ENCODE measurements at regions not wholly inside any gene's neighbourhood (a gene's known extent, or its start where the extent isn't known, plus 50 kb on each side); places are given as distances from the start of the nearest gene placed in this dataset.
"Not testable (repeated sequence)": the region's sequence is repeated elsewhere in the genome, so short reads cannot be mapped to it uniquely, and the experiment has no call there.

DNA sequence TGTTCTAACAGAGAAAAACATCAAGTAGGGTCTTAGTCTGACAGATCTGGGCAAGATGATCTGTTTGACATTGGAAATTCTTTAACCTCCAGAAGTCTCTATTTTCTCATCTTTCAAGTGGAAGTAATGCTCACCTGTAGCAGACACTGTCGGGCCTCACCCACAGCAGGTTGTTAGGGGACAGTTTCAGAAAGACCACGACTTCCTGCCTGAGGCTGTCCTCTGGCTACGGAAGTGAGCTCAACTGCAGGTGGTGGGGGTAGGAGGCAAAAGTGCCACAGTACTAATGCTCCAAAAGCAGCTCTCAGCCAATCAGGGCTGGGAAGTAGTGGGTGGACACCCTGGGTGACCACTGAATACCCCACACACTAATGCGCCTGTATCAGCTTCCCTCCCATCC is 111.4 kb upstream of the TOPAZ1 start:
- DNase-seq (ENCODE audit: low read depth), result no peak

DNA sequence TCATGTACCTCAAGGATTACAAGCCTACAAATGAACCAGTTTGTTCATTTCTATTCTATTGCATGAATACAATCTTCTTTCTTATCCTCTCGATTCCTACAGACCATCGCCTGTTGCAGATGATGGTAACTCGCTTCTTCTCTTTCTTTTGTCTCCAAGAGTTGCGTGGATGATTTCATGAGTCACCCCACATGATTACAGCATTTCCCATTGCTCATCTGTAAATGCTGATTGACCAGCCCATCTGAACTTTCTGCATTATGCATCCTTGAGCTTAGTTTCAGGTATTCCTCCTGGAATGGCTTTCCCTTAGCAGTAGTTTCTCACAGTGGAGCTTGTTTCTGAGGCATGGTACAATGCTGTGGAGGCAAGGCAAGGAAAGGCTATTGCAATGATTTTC is 109.6 kb upstream of the TOPAZ1 start:
- no peak for DNase-seq (ENCODE audit: low read depth)

DNA sequence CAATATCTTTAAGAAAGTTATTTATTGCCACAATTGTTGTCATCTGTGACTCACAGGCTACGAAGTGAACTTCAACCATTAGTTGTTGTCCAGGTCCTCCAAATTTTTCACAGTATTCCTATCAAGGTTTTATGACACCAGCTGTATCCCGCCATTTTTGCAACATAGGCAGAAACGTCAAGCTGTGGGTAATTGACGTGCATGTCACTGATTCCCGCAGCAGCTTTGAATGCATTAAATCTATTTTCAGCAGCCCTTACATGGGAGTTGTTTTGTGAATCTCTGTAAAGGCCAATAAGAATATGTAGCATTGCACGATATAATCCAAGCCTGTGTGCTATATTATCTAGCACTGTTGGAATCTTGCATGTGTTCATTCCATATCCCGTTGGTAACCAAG is 109.1 kb upstream of the TOPAZ1 start:
- no peak for DNase-seq (ENCODE audit: low read depth)

DNA sequence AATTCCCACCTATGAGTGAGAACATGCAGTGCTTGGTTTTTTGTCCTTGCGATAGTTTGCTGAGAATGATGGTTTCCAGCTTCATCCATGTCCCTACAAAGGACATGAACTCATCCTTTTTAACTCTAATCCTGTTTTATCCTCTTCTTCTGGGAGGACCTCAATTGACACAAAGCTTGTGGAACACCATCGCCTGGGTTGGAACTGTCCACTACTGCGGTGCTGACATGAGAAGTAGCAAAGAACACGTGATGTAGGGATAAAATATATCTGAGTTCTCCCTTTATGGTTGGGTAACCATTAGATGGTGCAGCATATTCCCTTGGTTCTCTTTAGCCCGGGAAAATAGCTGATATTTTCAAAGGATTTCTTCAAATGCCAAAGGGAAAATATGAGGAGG is 105.3 kb upstream of the TOPAZ1 start:
- DNase-seq (ENCODE audit: low read depth), result no peak

DNA sequence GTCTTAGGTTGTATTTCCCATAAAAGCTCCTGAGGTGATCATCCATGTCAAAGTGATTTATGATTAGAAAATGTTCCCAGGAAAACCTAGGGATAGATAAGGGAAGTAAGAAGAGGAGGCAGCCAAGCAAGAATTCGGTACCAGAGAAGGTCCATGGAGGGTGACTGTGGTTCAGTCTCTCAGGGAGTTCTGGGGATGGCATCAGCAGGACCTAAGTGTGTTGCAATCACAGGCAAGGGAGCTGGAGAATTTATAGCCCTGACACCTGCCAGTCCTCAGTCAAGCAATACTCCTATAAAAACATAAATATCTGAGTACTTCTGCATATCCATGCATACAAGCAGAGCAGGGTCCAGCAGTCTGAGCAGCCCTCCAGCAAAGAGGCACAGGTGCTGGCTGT is 95.6 kb upstream of the TOPAZ1 start:
- no peak for DNase-seq (ENCODE audit: low read depth)

DNA sequence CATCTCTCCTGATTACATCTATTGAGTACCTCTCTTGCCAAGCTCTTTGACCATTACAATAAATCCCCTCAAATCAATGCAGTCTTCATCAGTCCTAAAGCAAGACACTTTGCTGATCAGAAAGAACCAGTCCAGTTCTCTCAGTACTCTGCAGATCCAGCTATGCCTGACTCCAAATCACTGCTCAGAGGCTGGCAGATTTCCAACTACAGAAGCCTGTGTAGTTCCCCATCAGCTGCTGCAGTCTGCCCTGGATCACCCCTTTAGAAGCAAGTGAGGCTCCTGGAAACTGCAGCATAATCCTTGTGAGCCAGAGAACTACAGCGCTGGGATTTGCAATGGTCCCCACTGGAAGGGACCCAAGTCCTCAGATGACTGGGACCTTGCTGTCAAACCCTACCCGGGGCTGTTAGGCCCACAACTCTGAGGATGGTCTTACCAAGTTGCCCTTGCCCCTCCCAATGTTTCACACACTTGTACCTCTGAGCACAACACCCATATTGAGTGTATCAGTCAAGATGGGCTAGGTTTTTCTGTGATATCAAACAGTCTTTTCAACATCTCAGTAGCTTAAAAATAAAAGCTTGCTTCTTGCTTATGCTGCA is 81.9 kb upstream of the TOPAZ1 start:
- no peak for DNase-seq (ENCODE audit: low read depth)

DNA sequence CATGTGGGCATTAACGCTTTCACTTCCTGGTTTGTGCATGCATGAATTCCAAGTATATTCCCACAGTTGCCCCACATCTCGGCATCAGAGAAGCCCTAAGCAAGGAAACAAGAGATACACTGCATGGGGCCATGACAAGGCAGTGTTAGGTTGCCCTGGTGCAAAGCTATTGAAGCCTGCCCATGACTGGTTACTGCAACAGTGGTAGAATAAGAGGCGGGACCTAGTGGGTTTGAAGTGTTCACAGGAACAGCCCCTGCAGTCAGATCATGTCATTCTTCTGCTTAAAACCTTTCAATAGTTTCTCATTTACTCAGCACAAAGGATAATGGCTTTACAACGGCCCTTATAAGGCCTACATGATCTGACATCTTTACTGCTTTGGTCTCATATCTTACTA is 80.9 kb upstream of the TOPAZ1 start:
- DNase-seq (ENCODE audit: low read depth), result no peak

DNA sequence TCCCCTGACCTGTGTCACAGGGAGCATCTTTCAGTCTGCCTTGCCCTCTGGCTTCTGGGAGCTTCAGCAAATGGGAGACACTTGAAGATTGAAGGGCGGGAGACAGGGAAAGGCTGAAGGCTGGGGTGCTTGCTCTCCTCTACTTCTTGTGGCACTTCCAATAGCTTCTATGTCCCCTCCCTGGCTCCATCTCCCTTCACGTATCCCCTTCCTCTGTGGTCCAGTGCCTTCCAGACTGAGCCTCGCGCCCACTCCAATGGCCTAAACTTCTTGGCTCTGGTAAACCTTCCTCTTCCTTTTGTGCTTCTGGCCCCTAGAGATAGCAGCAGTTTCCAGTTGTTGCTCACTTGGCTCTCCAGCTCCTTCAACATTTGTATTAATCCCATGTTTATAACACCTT is 69.8 kb upstream of the TOPAZ1 start:
- DNase-seq (ENCODE audit: low read depth), result no peak

DNA sequence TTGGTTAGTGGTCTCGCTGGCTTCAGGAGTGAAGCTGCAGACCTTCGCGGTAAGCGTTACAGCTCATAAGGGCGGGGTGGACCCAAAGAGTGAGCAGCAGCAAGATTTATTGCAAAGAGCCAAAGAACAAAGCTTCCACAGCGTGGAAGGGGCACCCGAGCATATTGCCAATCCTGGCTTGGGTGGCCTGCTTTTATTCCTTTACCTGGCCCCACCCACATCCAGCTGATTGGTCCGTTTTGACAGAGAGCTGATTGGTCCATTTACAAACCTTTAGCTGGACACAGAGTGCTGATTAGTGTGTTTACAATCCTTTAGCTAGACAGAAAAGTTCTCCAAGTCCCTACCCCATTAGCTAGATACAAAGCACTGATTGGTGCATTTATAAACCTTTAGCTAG is 69.0 kb upstream of the TOPAZ1 start:
- not testable (repeated sequence) for DNase-seq (ENCODE audit: low read depth)

DNA sequence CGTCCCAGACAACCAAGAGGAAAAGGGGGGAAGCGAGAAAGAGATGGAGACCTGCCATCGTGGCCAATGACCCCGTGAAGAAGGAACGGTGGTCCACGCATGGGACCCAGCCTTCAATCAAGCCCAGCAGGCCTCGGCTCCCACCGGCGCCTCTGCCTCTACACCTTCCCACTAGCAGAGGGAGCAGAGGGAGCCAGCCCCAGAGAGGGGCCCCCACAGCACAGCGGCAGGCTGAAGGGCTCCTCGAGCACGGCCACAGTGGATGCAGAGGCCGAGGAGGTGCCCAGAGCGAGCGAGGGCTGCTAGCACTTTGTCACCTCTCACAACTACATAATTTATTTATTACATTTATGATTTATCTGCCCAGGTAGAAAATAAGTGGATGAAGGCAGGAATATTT is 68.4 kb upstream of the TOPAZ1 start:
- DNase-seq (ENCODE audit: low read depth), result no peak

DNA sequence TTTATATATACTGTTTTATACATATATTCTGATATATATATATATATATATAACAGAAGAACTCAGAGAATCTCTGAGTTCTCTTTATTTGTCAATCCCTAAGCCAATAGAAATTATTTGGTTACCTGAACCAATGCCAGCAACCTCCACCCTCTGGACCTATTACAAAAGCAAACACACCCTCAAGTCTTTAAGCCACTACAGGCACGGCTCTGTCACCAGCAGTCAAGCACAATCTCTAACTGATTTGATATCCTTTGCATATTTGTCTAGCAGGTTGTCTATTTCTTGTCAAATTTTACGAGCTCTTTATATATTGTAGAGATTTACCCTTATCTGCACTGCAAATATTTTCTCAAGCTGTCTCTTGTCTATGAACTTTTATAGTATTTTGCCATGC is 66.6 kb upstream of the TOPAZ1 start:
- DNase-seq (ENCODE audit: low read depth), result no peak

DNA sequence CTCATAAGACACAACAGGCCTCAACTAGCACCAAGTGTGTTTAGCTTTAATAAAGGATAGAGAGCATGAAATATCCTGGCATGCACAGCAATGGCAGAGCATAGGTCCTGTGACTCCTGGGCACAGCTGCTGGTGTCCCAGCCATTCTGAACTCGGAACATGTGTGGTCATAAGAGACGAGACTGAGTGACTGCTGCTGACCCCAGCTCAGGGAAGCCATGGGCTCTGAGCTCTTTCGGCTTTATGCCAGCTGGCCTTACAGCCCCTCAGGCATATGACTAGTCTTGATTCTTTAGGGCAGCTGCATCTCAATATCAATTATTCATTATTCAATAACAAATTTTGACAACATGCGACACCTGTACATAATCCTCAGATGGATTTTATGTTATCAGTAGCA is 62.4 kb upstream of the TOPAZ1 start:
- DNase-seq (ENCODE audit: low read depth), result no peak

DNA sequence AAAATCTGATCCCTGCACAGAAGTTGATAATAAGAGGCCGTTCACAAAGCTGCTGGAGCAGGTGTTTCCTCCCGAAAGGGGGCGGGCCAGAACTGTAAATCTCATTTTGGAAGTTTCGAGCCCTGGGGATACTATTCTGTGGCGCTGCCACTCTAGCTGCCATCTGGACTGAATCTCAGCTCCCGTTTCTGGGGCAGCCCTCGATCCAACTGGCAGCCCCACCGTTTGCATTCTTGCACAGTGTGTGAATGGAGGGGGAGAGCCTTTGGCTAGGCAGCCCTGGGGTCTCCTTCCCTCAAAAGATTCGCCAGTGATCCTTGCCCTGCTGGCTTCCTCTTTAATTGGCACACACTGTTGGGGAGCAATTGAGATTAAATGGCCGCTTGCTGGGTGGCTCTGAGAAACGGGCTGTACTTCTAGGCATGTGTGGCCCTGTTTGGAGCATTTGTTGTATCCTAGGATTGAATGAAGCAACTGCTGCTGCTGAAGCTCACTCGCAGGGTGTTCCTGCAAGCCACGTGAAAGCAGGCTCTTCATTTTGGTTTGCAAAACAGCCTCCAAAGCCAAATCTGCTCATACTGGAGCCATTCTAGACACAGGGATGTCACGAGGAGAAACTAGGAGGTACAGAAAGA is 57.2 kb upstream of the TOPAZ1 start:
- DNase-seq (ENCODE audit: low read depth), result no peak

DNA sequence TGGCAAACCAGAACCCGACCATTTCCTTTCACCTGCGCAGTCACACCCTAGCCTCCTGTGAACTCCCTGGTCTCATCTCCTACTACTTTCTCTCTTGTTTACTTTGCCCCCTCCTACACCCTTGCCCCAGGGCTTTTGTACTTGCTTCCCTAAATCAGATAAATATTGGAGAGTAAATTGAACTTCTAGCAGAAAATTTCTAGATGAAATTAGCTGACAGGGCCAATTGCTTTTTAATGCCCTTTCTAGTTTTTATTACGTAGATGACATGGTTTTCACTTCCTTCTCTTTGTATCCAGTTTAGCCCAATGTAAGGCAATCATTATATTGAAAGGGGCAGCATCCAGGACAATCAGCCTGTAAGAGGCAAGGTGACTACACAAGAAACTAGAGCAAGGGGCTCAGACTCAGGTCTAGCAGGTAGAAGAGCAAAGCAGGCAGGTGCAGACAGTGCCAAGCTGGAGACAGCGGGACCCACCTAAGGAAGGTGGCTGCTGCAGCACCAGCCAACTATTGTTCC is 56.2 kb upstream of the TOPAZ1 start:
- no peak for DNase-seq (ENCODE audit: low read depth)

DNA sequence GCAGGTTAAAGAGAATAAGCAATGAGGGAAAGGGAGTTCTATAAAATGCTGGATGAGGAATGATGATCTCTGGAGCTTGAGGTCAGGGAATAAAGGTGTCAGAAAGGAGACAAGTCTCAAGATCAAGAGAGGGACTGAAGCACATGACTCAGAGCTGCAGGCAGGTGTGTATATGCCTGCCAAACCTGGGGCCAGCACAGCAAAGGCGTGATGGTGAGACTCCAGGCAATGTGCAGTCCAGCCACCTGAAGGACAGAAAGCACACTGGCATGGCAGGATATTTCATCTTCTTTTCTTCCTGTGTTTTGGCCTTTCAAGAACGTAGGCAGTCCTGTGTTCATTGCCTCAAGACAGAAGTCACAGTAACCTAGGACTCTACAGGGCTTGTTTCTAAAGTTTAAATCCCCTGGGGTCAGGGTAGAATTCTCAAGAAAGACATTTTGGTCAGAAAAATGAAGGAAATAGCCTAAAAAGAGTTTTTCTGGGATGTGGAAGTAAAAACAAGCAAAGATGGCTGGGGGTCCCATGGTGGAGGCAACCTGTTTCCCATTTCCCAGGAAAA is 55.5 kb upstream of the TOPAZ1 start:
- no peak for DNase-seq (ENCODE audit: low read depth)

DNA sequence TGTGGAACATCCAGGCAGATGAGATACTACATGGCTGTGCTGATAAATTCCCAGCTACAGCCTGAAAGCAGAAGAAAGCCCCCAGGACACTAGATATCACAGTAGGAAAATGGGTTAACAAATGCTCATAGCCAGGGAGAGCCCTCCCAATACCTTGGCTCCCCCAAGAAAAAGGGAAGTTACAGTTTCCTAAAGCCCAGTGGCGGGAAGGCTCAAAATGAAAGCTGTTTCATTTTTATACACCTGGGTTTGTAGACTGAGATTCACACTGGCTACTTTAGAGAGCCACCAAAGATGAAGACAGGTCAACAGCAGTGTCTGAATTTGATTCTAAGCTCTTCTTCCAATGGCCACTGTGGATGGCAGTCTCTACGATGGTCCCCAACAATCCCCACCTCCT is 55.0 kb upstream of the TOPAZ1 start:
- no peak for DNase-seq (ENCODE audit: low read depth)

All from activated T-cell treated with anti-CD3 and anti-CD28 coated beads for 1 hour (primary cell).